Bronchial epithelial cell (primary cell): ENCODE measurements at regions not wholly inside any gene's neighbourhood (a gene's known extent, or its start where the extent isn't known, plus 50 kb on each side); places are given as distances from the start of the nearest gene placed in this dataset.

Experiments used
- DNase-seq: peaks from one replicate; pipeline ENCODE4 v3.0.0-alpha.2; 2010; ENCODE audit warnings: low read depth
- FAIRE-seq: peaks from 2 replicates; lab custom pipeline; 2011; peaks lifted over from hg19 to GRCh38; lab: Jason Lieb, UNC
- H3K27me3 ChIP-seq: 2 replicates; pipeline ENCODE4 v1.5.1; 2011; ENCODE audit warnings: low read length; ENCODE audit not compliant: control insufficient read depth, insufficient read depth
- H3K36me3 ChIP-seq: 2 replicates; pipeline ENCODE4 v1.5.1; 2011; ENCODE audit warnings: low read length; ENCODE audit not compliant: control insufficient read depth, insufficient read depth
- H3K4me3 ChIP-seq: 2 replicates; pipeline ENCODE4 v1.5.1; 2011; ENCODE audit warnings: mild to moderate bottlenecking, low read depth, low read length, control low read depth
- TF ChIP-seq, protein P1 (sequence below): IDR thresholded peaks from 2 replicates; pipeline ENCODE4 v1.5.1; 2011; ENCODE audit warnings: mild to moderate bottlenecking, moderate library complexity, low read length, control low read depth, inconsistent platforms; ENCODE audit not compliant: insufficient read depth, severe bottlenecking

DNA sequence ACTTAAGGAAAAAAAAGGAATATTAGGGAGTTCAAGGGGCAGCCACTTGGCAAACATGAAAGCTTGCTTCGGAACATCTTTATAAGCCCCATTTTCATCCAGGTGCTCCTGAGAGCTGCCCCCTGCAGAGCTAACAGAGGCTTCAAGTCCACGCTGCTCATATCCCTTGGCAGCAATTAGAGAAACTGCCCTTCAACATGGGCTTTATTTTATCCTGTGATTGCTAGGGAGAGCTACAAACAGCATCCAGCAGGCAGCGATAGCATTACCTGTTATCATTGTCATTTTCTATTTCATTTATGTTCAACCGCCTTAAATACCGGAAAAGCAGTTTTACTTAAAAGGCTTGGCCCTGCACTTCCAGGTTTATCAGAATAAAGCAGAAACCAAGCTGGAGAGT is 68.4 kb upstream of the MCTP2 start:
- Histone ChIP-seq H3K27me3 (no peaks in the 10 kb centered on the region), H3K36me3 (no peaks in the 10 kb centered on the region), H3K4me3 (no peak overlapping the region)
- TF ChIP-seq, protein P1, sequence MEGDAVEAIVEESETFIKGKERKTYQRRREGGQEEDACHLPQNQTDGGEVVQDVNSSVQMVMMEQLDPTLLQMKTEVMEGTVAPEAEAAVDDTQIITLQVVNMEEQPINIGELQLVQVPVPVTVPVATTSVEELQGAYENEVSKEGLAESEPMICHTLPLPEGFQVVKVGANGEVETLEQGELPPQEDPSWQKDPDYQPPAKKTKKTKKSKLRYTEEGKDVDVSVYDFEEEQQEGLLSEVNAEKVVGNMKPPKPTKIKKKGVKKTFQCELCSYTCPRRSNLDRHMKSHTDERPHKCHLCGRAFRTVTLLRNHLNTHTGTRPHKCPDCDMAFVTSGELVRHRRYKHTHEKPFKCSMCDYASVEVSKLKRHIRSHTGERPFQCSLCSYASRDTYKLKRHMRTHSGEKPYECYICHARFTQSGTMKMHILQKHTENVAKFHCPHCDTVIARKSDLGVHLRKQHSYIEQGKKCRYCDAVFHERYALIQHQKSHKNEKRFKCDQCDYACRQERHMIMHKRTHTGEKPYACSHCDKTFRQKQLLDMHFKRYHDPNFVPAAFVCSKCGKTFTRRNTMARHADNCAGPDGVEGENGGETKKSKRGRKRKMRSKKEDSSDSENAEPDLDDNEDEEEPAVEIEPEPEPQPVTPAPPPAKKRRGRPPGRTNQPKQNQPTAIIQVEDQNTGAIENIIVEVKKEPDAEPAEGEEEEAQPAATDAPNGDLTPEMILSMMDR, result no peak
- FAIRE-seq (no peak), DNase-seq (no peak)

DNA sequence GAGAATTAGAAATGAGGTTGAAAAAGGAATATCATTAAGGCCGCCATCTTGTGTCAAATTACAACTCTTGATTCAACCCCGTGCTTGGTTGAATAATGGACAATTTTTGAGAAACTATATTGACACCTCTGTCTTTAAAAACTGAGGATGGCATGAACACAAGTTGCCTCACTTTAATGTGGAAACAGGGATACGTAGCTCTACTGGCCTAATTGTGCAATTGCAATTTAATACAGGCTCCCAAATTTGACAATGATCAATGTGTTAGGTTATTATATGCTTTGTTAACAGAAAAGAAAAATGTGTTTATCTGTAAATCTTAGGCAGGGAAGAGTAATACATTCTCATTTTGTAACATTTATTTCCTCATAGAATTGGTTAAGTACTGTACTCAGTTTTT is 77.1 kb upstream of the MCTP2 start:
- DNase-seq, result no peak
- Histone ChIP-seq H3K4me3 (no peak overlapping the region), H3K36me3 (no peaks in the 10 kb centered on the region), H3K27me3 (no peaks in the 10 kb centered on the region)
- TF ChIP-seq, protein P1, result no peak
- no peak for FAIRE-seq

DNA sequence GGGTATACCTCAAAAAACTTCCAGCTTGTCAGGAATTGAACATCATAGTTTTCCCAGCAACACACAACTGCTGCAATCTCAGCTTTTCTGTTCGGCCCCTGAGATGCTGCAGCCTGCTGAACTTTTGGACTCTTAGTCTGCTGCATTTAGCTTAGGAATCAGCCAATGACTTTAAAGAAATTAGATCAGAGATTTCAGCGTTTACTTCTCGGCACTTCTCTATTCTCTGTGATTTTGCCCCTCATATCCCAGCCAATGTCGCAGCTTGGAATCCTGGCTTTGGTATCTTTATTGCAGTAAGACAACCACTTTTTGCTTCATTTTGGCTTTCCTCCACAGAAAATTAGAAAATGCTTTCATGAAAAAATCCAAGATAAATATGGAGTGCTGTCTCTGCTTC is 86.3 kb upstream of the MCTP2 start:
- Histone ChIP-seq H3K27me3 (no peaks in the 10 kb centered on the region), H3K36me3 (no peaks in the 10 kb centered on the region), H3K4me3 (no peak overlapping the region)
- TF ChIP-seq, protein P1, result no peak
- no peak for DNase-seq
- no peak for FAIRE-seq

DNA sequence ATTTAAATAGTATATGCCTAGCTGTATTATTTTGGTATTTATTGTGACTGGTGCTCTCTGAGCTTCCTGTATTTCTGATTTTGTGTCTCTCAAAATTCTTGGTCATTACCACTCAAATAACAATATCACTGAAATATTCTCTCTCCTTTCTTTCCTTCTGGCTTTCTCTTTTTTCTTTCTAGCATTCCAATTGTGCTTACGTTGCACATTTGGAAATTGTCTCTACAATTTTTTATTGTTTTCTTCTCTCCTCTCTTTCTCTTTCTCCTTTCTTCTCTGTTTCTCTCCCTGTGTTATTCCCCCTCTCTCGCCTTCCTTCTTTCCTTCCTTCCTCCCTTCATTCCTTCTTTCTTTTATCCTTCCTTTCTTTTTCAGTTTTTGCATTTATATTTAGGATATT is 89.6 kb upstream of the MCTP2 start:
- DNase-seq (no peak), FAIRE-seq (no peak)
- H3K4me3 ChIP-seq, result no peak overlapping the region
- H3K27me3 ChIP-seq, result no peaks in the 10 kb centered on the region
- TF ChIP-seq, protein P1, result no peak
- no peaks in the 10 kb centered on the region for H3K36me3 ChIP-seq

DNA sequence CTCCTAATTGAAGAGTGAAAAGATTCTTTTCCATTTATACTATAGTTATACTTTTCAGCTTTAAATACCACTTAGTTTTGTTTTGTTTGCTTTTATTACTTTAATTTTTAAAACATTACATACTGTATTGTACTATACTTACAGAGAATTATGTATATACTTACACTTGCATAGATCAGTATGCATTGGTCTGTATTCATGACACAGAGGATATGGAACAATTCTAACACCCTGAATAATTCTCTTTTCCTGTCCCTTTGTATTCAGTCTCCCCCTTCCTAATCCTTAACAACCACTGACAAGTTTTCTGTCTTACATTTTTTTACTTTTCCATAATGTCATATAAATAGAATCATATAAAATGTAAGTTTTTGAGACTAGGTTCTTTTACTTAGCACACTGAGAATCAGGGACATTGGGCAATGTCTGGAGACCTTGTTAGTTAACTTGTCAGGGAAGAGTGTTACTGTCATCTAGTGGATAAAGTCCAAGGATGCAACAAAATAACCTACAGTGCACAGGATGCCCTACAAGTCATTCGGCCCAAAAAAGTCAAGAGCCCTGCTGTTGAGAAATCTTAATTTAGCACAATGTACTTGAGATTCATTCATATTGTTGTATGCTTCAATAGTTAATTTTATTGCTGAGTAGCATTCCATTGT is 95.7 kb upstream of the MCTP2 start:
- H3K27me3 ChIP-seq, result no peaks in the 10 kb centered on the region
- TF ChIP-seq, protein P1, result peak; percentile 17
- H3K36me3 ChIP-seq, result no peaks in the 10 kb centered on the region
- no peak for FAIRE-seq
- peak; percentile 28 for DNase-seq
- H3K4me3 ChIP-seq, result no peak overlapping the region

DNA sequence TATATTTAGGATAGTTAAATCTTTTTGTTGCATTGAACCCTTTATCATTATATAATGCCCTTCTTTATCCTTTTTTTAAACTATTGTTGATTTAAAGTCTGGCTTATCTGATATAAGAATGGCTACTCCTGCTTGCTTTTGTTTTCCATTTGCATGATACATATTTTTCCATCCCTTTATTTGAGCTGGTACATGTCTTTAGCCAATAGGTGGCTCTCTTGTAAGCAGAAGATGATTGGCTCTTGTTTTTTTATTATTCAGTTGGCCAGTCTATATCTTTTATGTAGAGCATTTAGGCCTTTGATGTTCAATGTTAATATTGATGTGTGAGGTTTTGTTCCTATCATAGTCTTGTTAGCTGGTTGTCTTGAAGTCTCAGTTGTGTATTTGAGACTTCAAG is 99.5 kb upstream of the MCTP2 start:
- peak; percentile 30 for DNase-seq
- no peaks in the 10 kb centered on the region for H3K27me3 ChIP-seq
- TF ChIP-seq, protein P1, result no peak
- H3K36me3 ChIP-seq, result no peaks in the 10 kb centered on the region
- no peak for FAIRE-seq
- no peak overlapping the region for H3K4me3 ChIP-seq
